ENCODE measurements at regions not wholly inside any gene's neighbourhood (a gene's known extent, or its start where the extent isn't known, plus 50 kb on each side); places are given as distances from the start of the nearest gene placed in this dataset.

- WGBS (ENCODE audit: insufficient coverage): no CpG with 5 or more reads among the region's 3 CpGs
- Histone ChIP-seq H3K36me3 (ENCODE audit: control insufficient read depth, insufficient read depth, low read length) (no peaks in the 10 kb centered on the region), H3K4me3 (ENCODE audit: low read depth, low read length) (no peak overlapping the region), H3K27me3 (ENCODE audit: control insufficient read depth, insufficient read depth, low read length) (no peaks in the 10 kb centered on the region), H3K4me1 (ENCODE audit: control insufficient read depth, insufficient read depth, low read length) (no peaks in the 10 kb centered on the region), H3K9me3 (ENCODE audit: control insufficient read depth, insufficient read depth, low read length) (no peaks in the 10 kb centered on the region), H3K27ac (ENCODE audit: low read depth, low read length) (no peak overlapping the region)
- no peak for DNase-seq (ENCODE audit: low read depth in 4 of 6, low spot score in 6 of 6)
Observed at GRCh38 chr18:40341701-40342100, 1613.3 kb upstream of the PIK3C3 start.

GRCh38 chr18:40338284-40338683 is 1616.8 kb upstream of the PIK3C3 start:
- Histone ChIP-seq H3K9me3 (ENCODE audit: control insufficient read depth, insufficient read depth, low read length) (peaks cover 5% of the 10 kb centered on the region), H3K4me3 (ENCODE audit: low read depth, low read length) (no peak overlapping the region), H3K36me3 (ENCODE audit: control insufficient read depth, insufficient read depth, low read length) (no peaks in the 10 kb centered on the region), H3K27ac (ENCODE audit: low read depth, low read length) (no peak overlapping the region), H3K27me3 (ENCODE audit: control insufficient read depth, insufficient read depth, low read length) (no peaks in the 10 kb centered on the region), H3K4me1 (ENCODE audit: control insufficient read depth, insufficient read depth, low read length) (no peaks in the 10 kb centered on the region)
- DNase-seq (ENCODE audit: low read depth in 4 of 6, low spot score in 6 of 6): no peak
- WGBS (ENCODE audit: insufficient coverage): no CpG with 5 or more reads among the region's 1 CpG

- Histone ChIP-seq H3K4me1 (ENCODE audit: control insufficient read depth, insufficient read depth, low read length) (no peaks in the 10 kb centered on the region), H3K27me3 (ENCODE audit: control insufficient read depth, insufficient read depth, low read length) (no peaks in the 10 kb centered on the region), H3K27ac (ENCODE audit: low read depth, low read length) (no peak overlapping the region), H3K9me3 (ENCODE audit: control insufficient read depth, insufficient read depth, low read length) (peaks cover 3% of the 10 kb centered on the region), H3K4me3 (ENCODE audit: low read depth, low read length) (no peak overlapping the region), H3K36me3 (ENCODE audit: control insufficient read depth, insufficient read depth, low read length) (no peaks in the 10 kb centered on the region)
- DNase-seq (ENCODE audit: low read depth in 4 of 6, low spot score in 6 of 6): no peak
- WGBS (ENCODE audit: insufficient coverage): 47% methylated on average over 6 of the region's 6 CpGs
Observed at GRCh38 chr18:40326985-40327384, 1628.0 kb upstream of the PIK3C3 start.

GRCh38 chr18:40325988-40326387 is 1629.0 kb upstream of the PIK3C3 start:
- DNase-seq (ENCODE audit: low read depth in 4 of 6, low spot score in 6 of 6): no peak
- no CpG with 5 or more reads among the region's 1 CpG for WGBS (ENCODE audit: insufficient coverage)
- H3K27me3 ChIP-seq (ENCODE audit: control insufficient read depth, insufficient read depth, low read length): no peaks in the 10 kb centered on the region
- H3K27ac ChIP-seq (ENCODE audit: low read depth, low read length): no peak overlapping the region
- no peak overlapping the region for H3K4me3 ChIP-seq (ENCODE audit: low read depth, low read length)
- H3K4me1 ChIP-seq (ENCODE audit: control insufficient read depth, insufficient read depth, low read length): no peaks in the 10 kb centered on the region
- H3K36me3 ChIP-seq (ENCODE audit: control insufficient read depth, insufficient read depth, low read length): no peaks in the 10 kb centered on the region
- H3K9me3 ChIP-seq (ENCODE audit: control insufficient read depth, insufficient read depth, low read length): peaks cover 3% of the 10 kb centered on the region

GRCh38 chr18:40314199-40314598 is 1640.8 kb upstream of the PIK3C3 start:
- Histone ChIP-seq H3K27ac (ENCODE audit: low read depth, low read length) (no peak overlapping the region), H3K9me3 (ENCODE audit: control insufficient read depth, insufficient read depth, low read length) (no peaks in the 10 kb centered on the region), H3K27me3 (ENCODE audit: control insufficient read depth, insufficient read depth, low read length) (no peaks in the 10 kb centered on the region), H3K4me1 (ENCODE audit: control insufficient read depth, insufficient read depth, low read length) (no peaks in the 10 kb centered on the region), H3K36me3 (ENCODE audit: control insufficient read depth, insufficient read depth, low read length) (no peaks in the 10 kb centered on the region), H3K4me3 (ENCODE audit: low read depth, low read length) (no peak overlapping the region)
- no CpG with 5 or more reads among the region's 2 CpGs for WGBS (ENCODE audit: insufficient coverage)
- DNase-seq (ENCODE audit: low read depth in 4 of 6, low spot score in 6 of 6): peak in 1 of 6 donors; percentile 12

GRCh38 chr18:40313030-40313642 is 1641.9 kb upstream of the PIK3C3 start:
- H3K27ac ChIP-seq (ENCODE audit: low read depth, low read length): no peak overlapping the region
- DNase-seq (ENCODE audit: low read depth in 4 of 6, low spot score in 6 of 6): no peak

GRCh38 chr18:40307627-40308026 is 1647.4 kb upstream of the PIK3C3 start:
- no CpG with 5 or more reads among the region's 3 CpGs for WGBS (ENCODE audit: insufficient coverage)
- Histone ChIP-seq H3K4me3 (ENCODE audit: low read depth, low read length) (no peak overlapping the region), H3K4me1 (ENCODE audit: control insufficient read depth, insufficient read depth, low read length) (no peaks in the 10 kb centered on the region), H3K36me3 (ENCODE audit: control insufficient read depth, insufficient read depth, low read length) (no peaks in the 10 kb centered on the region), H3K27ac (ENCODE audit: low read depth, low read length) (no peak overlapping the region), H3K9me3 (ENCODE audit: control insufficient read depth, insufficient read depth, low read length) (no peaks in the 10 kb centered on the region), H3K27me3 (ENCODE audit: control insufficient read depth, insufficient read depth, low read length) (no peaks in the 10 kb centered on the region)
- no peak for DNase-seq (ENCODE audit: low read depth in 4 of 6, low spot score in 6 of 6)

More at GRCh38 chr18:40313030-40313642, 1641.9 kb upstream of the PIK3C3 start:
- H3K4me3 ChIP-seq (ENCODE audit: low read depth, low read length): no peak overlapping the region
- WGBS (ENCODE audit: insufficient coverage): 95% methylated on average over 4 of the region's 11 CpGs
- H3K27me3 ChIP-seq (ENCODE audit: control insufficient read depth, insufficient read depth, low read length): no peaks in the 10 kb centered on the region
- no peaks in the 10 kb centered on the region for H3K4me1 ChIP-seq (ENCODE audit: control insufficient read depth, insufficient read depth, low read length)
- H3K9me3 ChIP-seq (ENCODE audit: control insufficient read depth, insufficient read depth, low read length): no peaks in the 10 kb centered on the region
- H3K36me3 ChIP-seq (ENCODE audit: control insufficient read depth, insufficient read depth, low read length): no peaks in the 10 kb centered on the region

- Histone ChIP-seq H3K27me3 (ENCODE audit: control insufficient read depth, insufficient read depth, low read length) (no peaks in the 10 kb centered on the region), H3K4me3 (ENCODE audit: low read depth, low read length) (no peak overlapping the region), H3K4me1 (ENCODE audit: control insufficient read depth, insufficient read depth, low read length) (no peaks in the 10 kb centered on the region), H3K36me3 (ENCODE audit: control insufficient read depth, insufficient read depth, low read length) (no peaks in the 10 kb centered on the region), H3K27ac (ENCODE audit: low read depth, low read length) (no peak overlapping the region), H3K9me3 (ENCODE audit: control insufficient read depth, insufficient read depth, low read length) (no peaks in the 10 kb centered on the region)
- peak in 1 of 6 donors; percentile 28 for DNase-seq (ENCODE audit: low read depth in 4 of 6, low spot score in 6 of 6)
- no CpG with 5 or more reads among the region's 1 CpG for WGBS (ENCODE audit: insufficient coverage)
Observed at GRCh38 chr18:40296717-40297413, 1658.2 kb upstream of the PIK3C3 start.

- H3K9me3 ChIP-seq (ENCODE audit: control insufficient read depth, insufficient read depth, low read length): no peaks in the 10 kb centered on the region
- no peaks in the 10 kb centered on the region for H3K36me3 ChIP-seq (ENCODE audit: control insufficient read depth, insufficient read depth, low read length)
- no peak overlapping the region for H3K4me3 ChIP-seq (ENCODE audit: low read depth, low read length)
- DNase-seq (ENCODE audit: low read depth in 4 of 6, low spot score in 6 of 6): peak in 2 of 6 donors; percentile 2 to 37
- H3K27ac ChIP-seq (ENCODE audit: low read depth, low read length): no peak overlapping the region
- WGBS (ENCODE audit: insufficient coverage): no CpG with 5 or more reads among the region's 3 CpGs
- H3K27me3 ChIP-seq (ENCODE audit: control insufficient read depth, insufficient read depth, low read length): no peaks in the 10 kb centered on the region
- no peaks in the 10 kb centered on the region for H3K4me1 ChIP-seq (ENCODE audit: control insufficient read depth, insufficient read depth, low read length)
Observed at GRCh38 chr18:40292985-40293710, 1661.9 kb upstream of the PIK3C3 start.
